Ramos (cell line): ENCODE measurements at regions not wholly inside any gene's neighbourhood (a gene's known extent, or its start where the extent isn't known, plus 50 kb on each side); places are given as distances from the start of the nearest gene placed in this dataset.

Experiments used
- in situ Hi-C: fragments of 300-500 bp; cut with MboI; formaldehyde crosslinking; loops from one replicate; pipeline ENCODE4 v1.14.3; 2022; ENCODE audit warnings: low sequenced_read_pairs; ENCODE audit not compliant: unreplicated experiment

DNA sequence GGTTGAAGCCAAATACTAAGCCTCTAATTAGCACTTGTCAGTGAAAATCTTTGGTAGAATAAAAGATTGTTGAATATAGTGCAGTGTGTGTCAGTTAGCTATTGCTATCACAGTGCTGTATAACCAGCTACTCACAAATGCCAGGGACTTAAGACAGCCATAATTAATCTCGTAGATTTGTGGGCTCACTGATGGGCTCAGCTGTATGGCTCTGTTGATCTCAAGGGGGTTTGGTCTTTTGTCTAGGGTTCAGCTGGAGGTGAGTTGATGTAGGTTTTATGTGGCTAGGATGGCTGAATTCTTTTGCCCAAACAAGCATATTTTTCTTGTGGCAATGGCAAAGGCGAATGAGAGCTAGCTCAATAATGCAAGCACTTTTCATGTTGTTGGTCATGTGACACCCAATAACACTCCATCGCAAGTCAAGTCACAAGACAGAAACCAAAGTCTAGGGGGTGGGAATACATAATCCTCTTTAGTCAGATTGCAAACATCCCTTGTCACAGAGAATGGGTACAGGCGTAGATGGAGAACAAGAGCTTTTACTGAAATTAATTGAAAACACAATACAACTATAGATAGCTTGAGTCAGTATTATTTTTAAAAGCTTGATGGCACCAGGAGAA lies 121.7 kb upstream of the EDNRB start:
- in situ Hi-C loops, result no loop called here

DNA sequence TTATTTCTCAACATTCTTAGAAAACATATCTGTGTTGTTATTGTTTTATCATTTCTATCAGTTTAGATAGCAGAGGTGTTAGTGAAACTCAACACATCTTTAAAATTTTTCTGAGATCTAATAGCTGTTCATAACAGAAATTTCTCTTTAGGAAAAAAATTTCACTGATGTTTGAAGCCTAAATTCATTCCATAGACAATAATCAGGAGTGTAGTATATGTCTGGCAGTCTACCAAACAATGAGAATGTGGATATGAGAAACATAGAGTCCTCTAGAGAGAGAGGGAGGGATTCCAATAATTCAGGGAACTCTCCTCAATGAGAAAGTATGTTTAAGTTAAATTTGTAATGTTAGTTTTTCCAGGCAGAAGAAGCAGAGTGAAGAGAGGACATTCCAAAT lies 118.2 kb upstream of the EDNRB start:
- in situ Hi-C loops, result no loop called here

DNA sequence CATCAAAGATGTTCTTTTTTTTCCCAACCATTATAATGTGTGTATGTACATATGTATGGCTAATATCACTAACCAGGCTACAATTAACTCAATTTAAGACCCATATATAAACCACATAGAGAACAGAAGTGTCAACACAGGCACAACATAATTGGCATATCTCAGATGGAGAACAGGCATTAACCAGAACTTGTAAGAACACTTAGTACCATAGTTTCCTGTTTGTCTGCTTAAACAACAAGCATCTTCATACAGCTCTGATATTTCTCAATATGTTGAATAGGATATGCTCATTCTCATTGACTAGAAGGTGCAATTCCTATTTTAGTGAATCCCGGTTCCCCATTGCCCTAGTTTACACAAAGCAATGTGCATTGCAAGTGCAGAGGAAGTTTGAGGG lies 116.9 kb upstream of the EDNRB start:
- in situ Hi-C loops, result no loop called here

DNA sequence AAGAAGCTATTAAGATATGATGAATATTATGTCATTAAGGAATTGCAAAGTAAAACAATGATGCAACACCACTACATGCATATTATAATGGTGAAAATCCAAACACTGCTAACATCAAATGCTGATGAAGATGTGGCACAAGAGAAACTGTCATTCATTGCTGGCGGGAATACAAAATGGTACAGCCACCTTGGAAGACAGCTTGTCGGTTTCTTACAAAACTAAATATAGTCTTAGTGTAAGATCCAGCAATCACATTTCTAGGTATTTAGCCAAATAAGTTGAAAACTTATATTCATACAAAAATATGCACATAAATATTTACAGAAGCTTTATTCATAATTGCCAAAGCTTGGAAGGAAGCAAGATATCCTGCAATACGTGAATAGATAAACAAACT lies 114.9 kb upstream of the EDNRB start:
- in situ Hi-C loops, result no loop called here

DNA sequence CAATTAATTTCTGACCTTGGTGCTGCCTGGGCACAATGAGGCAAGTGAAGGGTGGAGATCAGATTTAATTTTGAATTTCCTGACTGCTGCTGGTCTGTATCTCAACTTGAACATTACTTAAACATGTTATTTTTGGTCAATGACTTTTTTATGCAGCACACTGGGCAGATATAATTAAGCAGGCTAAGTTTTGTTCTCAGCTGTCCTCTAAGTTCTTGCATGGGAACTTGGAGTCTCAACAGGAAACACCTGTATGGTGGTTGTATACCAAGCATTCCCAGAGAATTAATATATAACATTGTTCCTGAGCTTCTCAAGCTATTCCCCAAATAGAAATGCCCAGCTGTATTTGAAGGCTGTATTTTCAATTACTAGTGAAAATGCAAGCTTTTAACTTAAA lies 113.5 kb upstream of the EDNRB start:
- in situ Hi-C loops, result no loop called here

DNA sequence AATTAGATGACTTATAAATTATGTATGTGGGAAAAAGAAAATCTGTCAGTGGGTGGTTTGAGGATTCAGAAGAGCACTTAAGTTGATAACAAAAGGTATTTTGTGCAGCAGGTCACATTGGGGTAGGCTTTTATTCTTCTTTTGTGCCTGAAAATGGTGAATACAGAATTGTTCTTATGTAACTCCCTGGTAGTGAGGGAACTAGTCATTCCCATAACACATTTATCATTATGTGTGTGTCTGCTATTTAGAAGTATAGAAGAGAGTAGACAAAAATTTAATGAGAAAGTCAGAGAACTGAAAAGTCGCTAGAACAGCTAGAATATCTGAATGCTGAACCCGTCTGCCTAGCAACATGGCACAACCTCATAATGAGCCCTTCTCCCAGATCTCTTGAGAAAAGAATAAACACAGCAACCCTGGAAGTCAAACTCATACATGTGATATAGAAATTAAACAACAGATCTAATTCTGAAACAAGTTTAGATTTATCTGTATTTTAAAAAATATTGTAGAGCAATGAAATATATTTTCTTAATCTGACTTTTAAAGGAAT lies 111.8 kb upstream of the EDNRB start:
- in situ Hi-C loops, result no loop called here

DNA sequence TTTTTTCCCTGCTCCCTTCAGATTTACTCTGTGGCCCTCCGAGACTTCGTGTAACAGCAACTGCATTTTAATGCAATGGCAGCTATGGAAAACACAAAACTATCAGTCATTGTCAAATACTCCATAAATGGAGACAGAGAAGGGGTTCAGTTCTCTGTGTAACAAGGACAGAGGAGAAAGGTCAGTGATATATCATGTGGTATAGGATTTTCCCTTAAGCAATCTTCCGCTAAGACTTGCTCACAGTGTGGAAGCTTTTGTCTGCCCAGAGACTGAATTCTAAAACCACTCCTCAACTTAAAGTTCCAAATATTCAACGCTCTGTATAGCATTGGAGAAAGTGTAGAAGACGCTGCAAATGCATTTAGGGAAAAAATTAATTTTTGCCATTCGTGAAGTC lies 111.3 kb upstream of the EDNRB start:
- in situ Hi-C loops, result no loop called here

DNA sequence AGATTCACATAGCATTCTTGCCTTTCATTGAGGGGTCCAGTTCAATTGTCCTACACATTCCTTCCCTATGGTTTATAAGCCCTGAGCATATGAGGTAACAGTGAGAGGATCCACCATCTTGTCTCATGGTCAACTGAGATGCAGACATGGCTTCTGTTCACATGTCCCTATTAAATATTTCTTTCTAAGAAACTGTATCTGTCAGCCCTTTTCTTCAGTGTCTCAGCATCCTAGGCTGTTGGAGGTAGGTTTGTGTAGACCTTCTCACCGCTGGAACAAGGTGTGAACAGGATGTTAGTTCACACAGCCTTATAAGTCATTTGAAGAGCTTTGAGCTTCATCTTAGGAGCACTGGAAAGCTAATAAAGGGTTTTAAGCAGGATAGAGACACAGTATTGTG lies 110.3 kb upstream of the EDNRB start:
- in situ Hi-C loops, result no loop called here

DNA sequence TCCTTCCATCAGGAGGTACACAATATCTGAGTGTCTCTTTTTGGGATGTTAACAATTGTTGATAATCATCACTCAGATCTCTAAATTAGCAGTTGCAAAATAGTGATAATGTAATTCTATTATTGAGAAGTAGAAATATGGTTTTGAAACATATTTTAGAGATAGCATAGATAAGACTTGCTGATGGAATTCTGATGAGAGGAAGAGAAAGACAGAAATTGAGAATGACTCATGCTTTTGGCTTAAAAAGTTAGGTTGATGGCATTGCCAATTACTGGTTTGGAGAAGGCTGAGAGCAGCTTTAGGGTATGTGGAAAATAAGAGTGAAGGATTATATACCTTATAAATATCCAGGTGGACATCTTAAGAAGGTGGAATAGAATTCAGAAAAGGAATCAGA lies 106.4 kb upstream of the EDNRB start:
- in situ Hi-C loops, result no loop called here

DNA sequence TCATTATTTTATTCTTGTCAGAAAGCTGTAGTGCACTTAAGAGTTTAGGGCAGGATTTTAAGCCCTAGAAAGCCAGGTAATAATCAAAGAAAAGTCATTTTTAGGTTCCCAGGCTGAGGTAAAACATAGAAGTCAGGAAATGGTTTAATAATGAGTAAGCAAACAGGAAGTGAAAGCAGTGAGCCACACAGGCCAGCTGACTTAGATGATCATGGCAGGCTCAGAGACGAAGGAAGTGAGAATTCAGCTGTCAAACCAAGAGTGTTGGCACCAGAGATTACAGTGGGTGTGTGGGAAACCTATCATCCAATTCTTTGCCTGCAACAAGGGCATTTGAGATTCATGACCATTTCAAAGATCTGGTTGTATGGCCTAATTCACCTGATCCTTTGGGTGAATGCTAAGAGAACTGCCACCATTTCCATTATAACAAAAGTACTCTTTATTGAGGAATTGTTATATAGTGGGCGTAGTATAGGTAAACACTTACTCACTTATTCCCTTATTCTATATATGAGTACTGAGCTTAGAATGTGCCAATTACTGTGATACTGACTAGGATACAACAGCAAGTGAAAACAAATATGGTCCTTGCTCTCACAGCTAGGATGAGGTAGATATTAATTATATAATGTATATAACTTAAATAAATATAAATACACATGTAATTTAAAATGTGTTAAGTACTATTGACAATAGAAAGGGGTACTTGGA lies 103.7 kb upstream of the EDNRB start:
- in situ Hi-C loops, result no loop called here

DNA sequence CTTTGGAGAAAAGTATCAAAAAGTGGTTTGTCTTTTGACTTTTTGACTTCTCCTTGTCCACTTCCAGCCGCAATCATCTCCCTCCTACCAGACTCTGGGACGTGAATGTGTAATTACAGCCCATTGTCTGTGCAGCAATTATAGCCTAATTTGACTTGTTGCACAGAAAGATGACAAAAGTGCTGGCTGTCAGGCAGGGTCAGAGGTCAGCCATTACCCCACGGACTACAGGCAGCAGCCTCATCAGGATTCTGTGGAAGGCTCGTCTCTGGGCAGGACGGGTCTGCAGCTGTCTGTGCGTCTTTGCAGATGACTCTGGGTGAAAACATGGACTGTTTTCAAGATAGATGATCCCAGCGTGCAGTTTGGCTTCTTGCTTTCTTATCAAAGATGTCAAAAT lies 102.2 kb upstream of the EDNRB start:
- in situ Hi-C loops, result no loop called here

DNA sequence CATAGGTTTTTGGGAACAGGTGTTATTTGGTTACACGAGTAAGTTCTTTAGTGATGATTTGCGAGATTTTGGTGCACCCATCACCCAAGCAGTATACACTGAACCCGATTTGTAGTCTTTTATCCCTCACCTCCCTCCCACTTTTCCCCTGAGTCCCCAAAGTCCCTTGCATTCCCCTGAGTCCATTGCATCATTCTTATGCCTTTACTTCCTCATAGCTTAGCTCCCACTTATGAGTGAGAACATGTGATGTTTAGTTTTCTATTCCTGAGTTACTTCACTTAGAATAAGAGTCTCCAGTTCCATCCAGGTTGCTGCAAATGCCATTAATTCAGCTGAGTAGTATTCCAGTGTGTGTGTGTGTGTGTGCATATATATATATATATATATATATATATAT lies 97.2 kb upstream of the EDNRB start:
- in situ Hi-C loops, result no loop called here

DNA sequence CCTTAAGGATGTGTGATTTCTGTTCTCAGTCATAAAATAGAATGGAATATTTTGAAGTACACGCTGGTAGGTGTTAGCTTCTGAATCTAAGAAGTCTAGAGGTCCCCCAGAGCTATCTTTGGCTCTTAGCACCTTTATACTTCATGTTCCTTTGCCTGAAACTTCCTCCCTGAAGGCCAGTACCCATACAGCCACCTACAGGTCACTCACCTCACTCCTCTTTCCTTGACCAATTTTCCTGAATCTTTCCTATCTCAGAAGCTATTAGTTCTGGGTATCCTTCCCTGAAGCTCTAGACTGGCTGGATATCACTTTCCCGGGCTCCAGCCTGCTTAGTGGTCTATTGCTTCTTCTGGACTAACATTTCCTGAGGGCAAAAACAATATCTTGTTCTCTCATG lies 93.4 kb upstream of the EDNRB start:
- in situ Hi-C loops, result no loop called here

DNA sequence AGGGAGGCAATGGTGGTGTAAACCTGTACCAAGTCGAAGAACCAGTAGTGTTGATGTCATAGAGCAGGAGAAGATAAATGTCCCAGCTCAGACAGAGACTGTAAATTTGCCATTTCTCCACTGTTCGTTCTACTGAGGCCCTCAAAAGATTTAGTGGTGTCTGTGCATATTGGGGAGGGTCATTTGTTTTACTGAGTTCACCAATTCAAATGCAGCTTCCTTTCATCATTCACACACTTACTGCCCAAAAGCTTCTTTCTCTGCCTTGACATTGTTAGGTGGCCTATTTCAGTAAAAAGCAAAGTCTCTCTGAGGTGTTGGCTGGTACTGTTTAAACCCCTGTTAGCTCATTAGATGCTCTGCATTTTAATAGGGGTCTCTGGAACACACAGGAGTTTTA lies 86.2 kb upstream of the EDNRB start:
- in situ Hi-C loops, result no loop called here

DNA sequence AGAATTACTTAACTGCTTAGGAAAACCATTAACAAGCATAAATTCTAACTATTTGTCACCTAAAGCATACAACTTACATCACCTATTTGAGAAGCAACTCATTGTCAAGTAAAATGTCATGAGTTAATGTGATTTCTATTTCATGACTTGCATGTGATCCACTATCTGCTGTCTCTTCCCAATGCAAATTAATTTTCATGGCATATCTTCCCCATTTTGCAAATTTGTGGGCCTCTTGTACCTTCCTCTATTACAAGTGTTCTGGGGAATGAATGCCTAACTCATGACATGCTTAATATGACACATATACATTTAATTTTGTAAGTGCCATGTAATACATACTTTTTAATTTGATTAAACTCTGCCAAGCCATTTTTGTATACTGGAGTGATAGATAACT lies 81.1 kb upstream of the EDNRB start:
- in situ Hi-C loops, result no loop called here

DNA sequence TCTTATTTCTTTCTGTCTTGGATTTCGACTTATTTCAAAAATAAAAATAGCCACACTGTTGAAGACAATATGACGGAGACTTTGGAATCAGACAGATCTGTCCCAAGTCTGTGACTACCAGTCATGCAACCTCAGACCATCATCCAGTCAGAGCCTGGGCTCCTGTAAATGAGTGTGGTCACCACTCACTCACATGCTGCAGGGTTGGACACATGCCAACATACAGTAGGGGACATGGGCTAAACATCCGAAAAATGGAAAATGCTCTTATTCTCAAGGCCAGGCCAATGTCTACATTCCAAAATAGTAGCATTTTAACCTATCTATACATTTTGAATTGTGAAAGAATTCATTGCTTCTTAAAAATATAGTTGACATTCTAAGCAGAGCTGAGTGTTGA lies 75.5 kb upstream of the EDNRB start:
- in situ Hi-C loops, result no loop called here

DNA sequence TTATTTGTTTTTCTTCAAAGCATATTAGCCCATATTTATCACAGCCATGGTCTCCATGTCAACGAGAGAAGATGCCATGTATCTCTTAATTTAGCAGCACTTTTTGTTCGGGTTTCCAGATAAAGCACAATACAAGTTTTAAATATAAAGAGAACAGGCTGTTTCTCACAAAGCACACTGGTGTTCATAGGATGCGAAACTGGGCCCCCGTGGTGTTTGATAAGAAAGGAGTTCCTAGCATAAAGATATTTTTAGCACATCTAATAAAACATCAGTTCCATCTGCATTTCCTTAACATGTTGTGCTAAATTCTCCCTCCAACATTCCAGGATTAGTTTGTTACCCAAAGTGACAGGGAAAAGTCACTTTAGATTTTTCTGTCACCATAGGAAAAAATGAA lies 72.4 kb upstream of the EDNRB start:
- in situ Hi-C loops, result no loop called here

DNA sequence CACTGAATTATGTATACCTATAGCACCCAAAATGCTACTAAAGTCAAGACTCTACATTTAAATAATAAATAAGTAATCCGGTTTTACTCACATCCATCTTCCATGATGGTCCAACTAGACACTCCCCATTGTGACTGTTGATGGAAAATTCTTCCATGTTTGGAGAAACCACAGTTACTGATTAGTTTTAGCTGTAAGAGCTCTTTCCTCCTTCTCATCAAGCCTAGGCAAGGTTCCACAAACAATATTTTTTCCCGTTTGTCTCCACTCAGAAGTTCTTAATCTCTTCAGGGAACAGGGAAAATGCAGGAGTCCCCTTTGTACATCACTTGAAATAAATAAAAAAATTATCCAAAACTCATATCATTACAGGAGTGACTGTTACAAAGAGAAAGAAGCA lies 70.7 kb upstream of the EDNRB start:
- in situ Hi-C loops, result no loop called here

DNA sequence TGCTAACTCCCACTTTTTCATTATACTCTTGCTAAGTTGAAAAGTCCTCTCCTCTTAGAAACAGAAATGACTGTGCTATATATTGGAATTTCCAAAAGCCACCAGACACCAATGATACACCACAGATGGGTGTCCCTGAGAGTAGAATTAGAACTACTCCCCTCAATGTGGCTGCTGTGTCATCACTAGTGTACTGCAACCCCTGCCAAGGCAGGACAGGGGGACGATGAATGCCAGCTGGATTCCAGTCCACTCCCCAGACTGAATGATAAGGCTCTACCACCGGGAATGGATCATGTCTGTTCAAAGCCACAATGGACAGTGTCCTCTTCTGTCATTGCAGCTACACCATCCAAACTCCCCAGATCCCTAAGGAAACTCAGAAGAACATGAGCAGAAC lies 69.7 kb upstream of the EDNRB start:
- in situ Hi-C loops, result no loop called here

DNA sequence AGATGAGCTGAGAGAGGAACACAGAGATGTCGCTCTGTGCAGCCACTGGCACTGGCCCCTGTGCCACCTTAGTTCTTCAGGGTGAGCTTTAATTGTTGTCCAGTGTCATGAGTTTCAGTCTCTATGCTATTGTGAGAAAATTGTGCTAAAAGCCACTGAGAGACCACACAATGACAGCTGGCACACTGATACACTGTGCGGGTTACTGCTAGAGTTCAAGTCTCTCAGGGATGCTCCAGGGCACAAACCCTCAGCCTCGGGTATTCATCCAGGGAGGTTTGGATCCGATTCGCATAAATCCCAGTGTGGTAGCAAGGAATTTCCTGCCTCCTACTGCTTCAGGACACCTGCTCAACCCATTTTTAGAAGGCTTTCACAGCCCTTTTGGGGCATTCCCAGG lies 68.1 kb upstream of the EDNRB start:
- in situ Hi-C loops, result no loop called here

DNA sequence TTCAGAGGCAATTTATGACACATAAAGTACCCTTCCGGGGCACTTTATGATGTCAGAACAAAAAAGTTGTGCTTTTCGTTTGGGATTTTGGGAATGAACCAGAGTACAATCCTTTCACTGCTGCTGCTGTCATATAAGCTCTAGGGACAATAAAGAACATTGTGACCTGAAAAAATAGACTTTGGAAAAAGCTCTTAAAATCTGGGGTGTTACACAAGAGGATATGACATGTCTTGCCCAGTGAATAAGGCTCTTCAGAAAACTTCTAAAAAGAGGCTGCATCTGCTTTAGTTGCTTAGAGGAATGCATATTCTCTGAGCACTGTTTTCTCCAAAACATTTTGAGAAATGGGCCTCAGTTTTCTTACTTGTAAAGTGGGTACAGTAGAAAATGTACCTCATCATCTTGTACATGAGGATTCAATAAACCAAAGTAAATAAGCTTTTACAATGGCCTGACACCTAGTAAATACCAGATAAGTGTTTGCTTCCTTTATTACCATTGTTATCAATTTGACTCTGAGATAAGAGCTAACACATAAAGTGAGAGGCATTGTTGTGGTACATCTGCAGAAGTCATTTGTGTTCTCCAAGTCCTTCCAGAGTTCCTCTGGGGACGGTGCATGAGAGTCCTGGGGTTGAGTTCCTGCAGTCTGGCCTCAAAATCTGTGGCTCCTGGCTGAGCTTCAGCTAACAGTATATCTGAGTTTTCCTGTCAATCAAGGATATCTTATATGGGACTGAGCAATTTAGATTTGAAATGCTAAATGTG lies 67.4 kb upstream of the EDNRB start:
- in situ Hi-C loops, result no loop called here
